Islet precursor cell (in vitro differentiated cells): ENCODE measurements at regions not wholly inside any gene's neighbourhood (a gene's known extent, or its start where the extent isn't known, plus 50 kb on each side); places are given as distances from the start of the nearest gene placed in this dataset.

Source experiments
- DNase-seq: peaks from one replicate; pipeline ENCODE4 v3.0.0-alpha.2; 2018

GRCh38 chr4:143083756-143084472 lies 100.8 kb upstream of the USP38 start:
- DNase-seq = no peak

GRCh38 chr4:143084566-143084965 lies 100.2 kb upstream of the USP38 start:
- peak; percentile 88 for DNase-seq

- DNase-seq = no peak
Measured at GRCh38 chr4:143085224-143085623, 99.5 kb upstream of the USP38 start.

- DNase-seq = no peak
Measured at GRCh38 chr4:143085659-143086058, 99.1 kb upstream of the USP38 start.

GRCh38 chr4:143089291-143089690 lies 95.4 kb upstream of the USP38 start:
- DNase-seq = peak; percentile 78

- DNase-seq = no peak
Measured at GRCh38 chr4:143089847-143090246, 94.9 kb upstream of the USP38 start.

GRCh38 chr4:143091862-143092261 lies 92.9 kb upstream of the USP38 start:
- no peak for DNase-seq

GRCh38 chr4:143095447-143095846 lies 89.3 kb upstream of the USP38 start:
- peak; percentile 61 for DNase-seq

- DNase-seq = no peak
Measured at GRCh38 chr4:143097751-143098150, 87.0 kb upstream of the USP38 start.

- no peak for DNase-seq
Measured at GRCh38 chr4:143099693-143100092, 85.0 kb upstream of the USP38 start.

- no peak for DNase-seq
Measured at GRCh38 chr4:143109376-143109775, 75.3 kb upstream of the USP38 start.

- no peak for DNase-seq
Measured at GRCh38 chr4:143118663-143119062, 66.1 kb upstream of the USP38 start.

- DNase-seq = no peak
Measured at GRCh38 chr4:143127621-143128020, 57.1 kb upstream of the USP38 start.

GRCh38 chr4:143133977-143134376 lies 50.7 kb upstream of the USP38 start:
- no peak for DNase-seq
